Hepatocyte (in vitro differentiated cells): ENCODE measurements at regions not wholly inside any gene's neighbourhood (a gene's known extent, or its start where the extent isn't known, plus 50 kb on each side); places are given as distances from the start of the nearest gene placed in this dataset.

Experiments
- EZH2 ChIP-seq: fragments of 200-600 bp; sonication (generic); IDR thresholded peaks from 2 replicates; pipeline ENCODE4 v1.6.1; 2016; ENCODE audit warnings: antibody characterized with exemption, mild to moderate bottlenecking, borderline replicate concordance
- EZH2phosphoT487 ChIP-seq: fragments of 200-600 bp; sonication (generic); IDR thresholded peaks from one replicate; pipeline ENCODE4 v1.6.1; 2018; ENCODE audit warnings: antibody characterized with exemption, mild to moderate bottlenecking, low read depth, moderate library complexity; ENCODE audit not compliant: unreplicated experiment, severe bottlenecking
- TF ChIP-seq, protein P1 (sequence below): fragments of 200-600 bp; sonication (generic); IDR thresholded peaks from 2 replicates; pipeline ENCODE4 v1.5.1; 2016; ENCODE audit warnings: antibody characterized with exemption, mild to moderate bottlenecking; ENCODE audit not compliant: poor library complexity

DNA sequence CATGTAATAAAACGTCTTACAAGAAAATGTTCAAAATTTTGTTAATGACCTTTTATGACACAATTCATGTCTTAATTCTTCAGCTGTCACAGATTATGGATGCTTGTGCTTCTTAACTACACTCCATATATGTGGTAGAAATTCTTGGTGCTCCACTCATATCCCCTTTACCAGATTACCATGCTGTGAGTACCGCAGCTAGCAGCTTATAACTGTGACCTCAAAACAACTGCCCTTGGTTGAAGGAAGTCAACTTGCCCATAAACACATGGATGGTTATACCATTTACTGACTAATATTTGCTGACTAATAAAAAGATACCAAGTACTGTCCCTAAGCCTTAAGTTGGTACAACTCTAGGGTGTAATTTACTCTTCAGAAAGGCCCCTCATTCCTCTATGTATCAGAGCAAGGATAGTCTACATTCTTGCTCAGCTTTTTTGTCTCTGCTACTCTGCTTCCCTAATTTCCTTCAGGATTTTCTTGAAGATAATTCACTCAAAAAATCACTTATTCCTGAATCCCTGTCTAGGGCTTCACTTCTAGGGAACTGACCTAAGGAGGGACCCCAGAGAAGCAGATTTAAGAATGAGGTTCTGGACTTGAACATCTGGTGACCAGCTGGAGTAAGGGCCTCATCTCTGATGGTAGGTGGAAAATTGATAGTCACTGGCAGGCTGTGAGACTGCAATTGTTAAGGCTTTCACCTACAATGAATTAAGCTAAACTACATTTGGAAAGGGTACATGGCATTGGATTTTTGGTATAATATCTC, 152.3 kb downstream of the SLC6A15 start:
- TF ChIP-seq, protein P1, sequence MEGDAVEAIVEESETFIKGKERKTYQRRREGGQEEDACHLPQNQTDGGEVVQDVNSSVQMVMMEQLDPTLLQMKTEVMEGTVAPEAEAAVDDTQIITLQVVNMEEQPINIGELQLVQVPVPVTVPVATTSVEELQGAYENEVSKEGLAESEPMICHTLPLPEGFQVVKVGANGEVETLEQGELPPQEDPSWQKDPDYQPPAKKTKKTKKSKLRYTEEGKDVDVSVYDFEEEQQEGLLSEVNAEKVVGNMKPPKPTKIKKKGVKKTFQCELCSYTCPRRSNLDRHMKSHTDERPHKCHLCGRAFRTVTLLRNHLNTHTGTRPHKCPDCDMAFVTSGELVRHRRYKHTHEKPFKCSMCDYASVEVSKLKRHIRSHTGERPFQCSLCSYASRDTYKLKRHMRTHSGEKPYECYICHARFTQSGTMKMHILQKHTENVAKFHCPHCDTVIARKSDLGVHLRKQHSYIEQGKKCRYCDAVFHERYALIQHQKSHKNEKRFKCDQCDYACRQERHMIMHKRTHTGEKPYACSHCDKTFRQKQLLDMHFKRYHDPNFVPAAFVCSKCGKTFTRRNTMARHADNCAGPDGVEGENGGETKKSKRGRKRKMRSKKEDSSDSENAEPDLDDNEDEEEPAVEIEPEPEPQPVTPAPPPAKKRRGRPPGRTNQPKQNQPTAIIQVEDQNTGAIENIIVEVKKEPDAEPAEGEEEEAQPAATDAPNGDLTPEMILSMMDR, result no peak
- TF ChIP-seq EZH2phosphoT487 (no peak), EZH2 (no peak)
